Neural progenitor cell (in vitro differentiated cells): ENCODE measurements at regions not wholly inside any gene's neighbourhood (a gene's known extent, or its start where the extent isn't known, plus 50 kb on each side); places are given as distances from the start of the nearest gene placed in this dataset.

Experiments used
- CTCF ChIP-seq: fragments of 200-600 bp; sonication (generic); IDR thresholded peaks from 2 replicates; pipeline ENCODE4 v1.5.1; 2017; ENCODE audit warnings: antibody characterized with exemption, mild to moderate bottlenecking
- EZH2 ChIP-seq: fragments of 200-600 bp; sonication (generic); IDR thresholded peaks from 2 replicates; pipeline ENCODE4 v1.6.1; 2017; ENCODE audit warnings: antibody characterized with exemption, mild to moderate bottlenecking, moderate library complexity
- EZH2phosphoT487 ChIP-seq: fragments of 200-600 bp; sonication (generic); IDR thresholded peaks from 2 replicates; pipeline ENCODE4 v1.6.1; 2017; ENCODE audit warnings: antibody characterized with exemption

GRCh38 chr7:3103614-3104398, 60.1 kb upstream of the CARD11 start:
- TF ChIP-seq CTCF (no peak), EZH2 (no peak), EZH2phosphoT487 (no peak)
